ENCODE measurements at regions not wholly inside any gene's neighbourhood (a gene's known extent, or its start where the extent isn't known, plus 50 kb on each side); places are given as distances from the start of the nearest gene placed in this dataset.
A peak's percentile ranks its signal among the peaks of the same experiment; 100 is the strongest.

- no peak for DNase-seq (ENCODE audit: low read depth, low spot score)
These were observed 461.7 kb upstream of the SOX11 start for GRCh38 chr2:5230444-5230843.

DNA sequence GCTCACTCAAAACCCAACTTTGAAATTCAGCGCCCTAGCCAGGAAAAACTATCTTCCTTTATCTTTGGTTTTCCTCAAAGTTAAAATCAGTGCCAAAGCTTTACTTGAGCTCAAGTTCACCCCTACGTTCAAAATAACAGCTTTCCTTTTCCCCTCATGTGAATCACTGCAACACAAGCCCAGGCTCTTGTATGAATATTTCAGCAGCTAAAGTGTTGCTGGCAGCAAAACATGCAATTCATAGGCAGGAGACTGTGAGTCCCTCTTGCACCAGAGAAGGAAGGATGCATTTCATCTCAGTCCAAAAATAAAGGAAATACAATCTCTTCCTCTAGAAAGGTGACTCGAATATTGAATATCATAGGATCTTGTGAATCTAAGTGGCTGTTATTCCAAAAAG, 461.3 kb upstream of the SOX11 start:
- no peak for DNase-seq (ENCODE audit: low read depth, low spot score)

GRCh38 chr2:5231287-5231686, 460.9 kb upstream of the SOX11 start:
- no peak for DNase-seq (ENCODE audit: low read depth, low spot score)

DNA sequence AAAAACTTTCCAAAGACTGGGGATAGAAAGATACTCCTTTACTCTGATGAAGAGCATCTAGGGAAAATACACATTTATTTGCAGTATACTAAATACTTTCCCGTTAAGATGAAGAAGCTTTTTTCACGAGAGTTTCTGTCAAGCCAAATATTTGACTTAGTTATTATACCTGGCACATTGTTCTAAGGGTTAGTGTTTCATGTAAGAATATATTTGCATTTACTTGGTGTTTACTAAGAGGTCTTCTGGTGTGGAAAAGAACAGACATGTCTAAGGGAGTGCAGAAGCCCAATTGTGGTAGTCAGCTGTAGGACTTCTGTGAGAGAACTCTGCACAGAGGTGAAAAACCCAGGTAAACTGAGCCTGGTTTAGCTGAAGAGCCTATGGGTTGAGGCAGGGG, 457.6 kb upstream of the SOX11 start:
- DNase-seq (ENCODE audit: low read depth, low spot score) = no peak

DNA sequence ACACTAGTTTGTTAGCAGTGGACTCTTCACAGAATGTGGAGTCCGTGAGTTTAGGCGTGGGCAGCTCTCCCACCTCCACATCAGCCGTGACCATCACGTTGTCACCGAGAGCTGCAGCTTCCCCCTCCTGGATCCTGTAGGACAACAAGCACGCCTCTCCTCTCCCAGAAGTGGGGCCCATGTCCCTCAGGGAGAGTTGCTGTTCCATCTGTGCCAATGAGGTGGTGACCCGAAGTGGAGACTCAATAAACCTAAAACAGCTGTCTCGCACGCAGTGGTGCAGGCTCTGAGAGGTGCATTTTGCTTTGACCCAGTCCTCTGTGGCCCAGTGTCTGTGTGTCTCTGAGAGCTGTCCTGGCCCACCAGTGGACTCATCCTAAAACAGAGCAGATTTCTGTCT, 456.5 kb upstream of the SOX11 start:
- no peak for DNase-seq (ENCODE audit: low read depth, low spot score)

GRCh38 chr2:5236249-5236648, 455.9 kb upstream of the SOX11 start:
- DNase-seq (ENCODE audit: low read depth, low spot score) = no peak

DNA sequence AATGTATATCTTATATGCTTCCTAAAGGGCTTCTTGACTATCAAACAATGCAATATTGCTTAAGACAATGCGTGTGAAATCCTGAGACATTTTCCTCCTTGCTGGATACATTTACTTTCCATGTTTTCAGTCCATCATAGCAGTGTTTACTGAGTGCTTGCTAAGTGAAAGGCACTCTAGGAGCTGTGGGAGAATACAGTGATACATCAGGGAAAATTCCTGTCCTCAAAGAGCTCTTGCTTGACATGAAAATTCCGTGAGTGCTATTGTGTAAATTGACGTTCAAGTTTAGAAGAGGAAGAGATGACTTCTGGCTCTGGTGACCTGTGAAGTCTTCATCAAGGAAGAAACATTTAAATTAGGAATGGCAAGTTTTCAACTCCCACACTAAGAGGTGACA, 449.4 kb upstream of the SOX11 start:
- DNase-seq (ENCODE audit: low read depth, low spot score) = no peak

DNA sequence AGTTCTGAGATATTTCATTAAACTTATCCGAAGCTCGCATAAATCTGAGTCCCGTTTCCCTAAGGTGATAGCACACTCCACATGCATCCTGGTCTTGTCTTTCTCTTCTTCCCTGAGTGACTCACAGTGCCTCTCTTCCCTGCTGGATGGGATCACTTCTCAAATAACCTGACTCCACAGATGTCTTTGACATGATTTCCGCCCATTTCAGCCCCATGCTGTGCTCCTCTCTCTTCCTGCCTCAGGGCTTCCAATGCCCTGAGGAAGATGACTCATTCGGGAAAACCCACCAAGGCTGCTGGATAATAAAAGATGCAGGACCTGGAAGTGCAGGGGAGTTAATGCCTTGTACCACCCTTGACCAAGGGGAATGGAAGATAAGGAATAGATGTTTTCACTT, 441.7 kb upstream of the SOX11 start:
- DNase-seq (ENCODE audit: low read depth, low spot score) = peak; percentile 75

- DNase-seq (ENCODE audit: low read depth, low spot score) = no peak
These were observed 438.9 kb upstream of the SOX11 start for GRCh38 chr2:5253263-5253662.

- no peak for DNase-seq (ENCODE audit: low read depth, low spot score)
These were observed 437.3 kb upstream of the SOX11 start for GRCh38 chr2:5254791-5255332.

- DNase-seq (ENCODE audit: low read depth, low spot score) = no peak
These were observed 428.9 kb upstream of the SOX11 start for GRCh38 chr2:5263291-5263690.

GRCh38 chr2:5264361-5264760, 427.8 kb upstream of the SOX11 start:
- DNase-seq (ENCODE audit: low read depth, low spot score) = no peak

- DNase-seq (ENCODE audit: low read depth, low spot score) = no peak
These were observed 407.1 kb upstream of the SOX11 start for GRCh38 chr2:5285061-5285460.

- DNase-seq (ENCODE audit: low read depth, low spot score) = no peak
These were observed 406.1 kb upstream of the SOX11 start for GRCh38 chr2:5285872-5286769.

DNA sequence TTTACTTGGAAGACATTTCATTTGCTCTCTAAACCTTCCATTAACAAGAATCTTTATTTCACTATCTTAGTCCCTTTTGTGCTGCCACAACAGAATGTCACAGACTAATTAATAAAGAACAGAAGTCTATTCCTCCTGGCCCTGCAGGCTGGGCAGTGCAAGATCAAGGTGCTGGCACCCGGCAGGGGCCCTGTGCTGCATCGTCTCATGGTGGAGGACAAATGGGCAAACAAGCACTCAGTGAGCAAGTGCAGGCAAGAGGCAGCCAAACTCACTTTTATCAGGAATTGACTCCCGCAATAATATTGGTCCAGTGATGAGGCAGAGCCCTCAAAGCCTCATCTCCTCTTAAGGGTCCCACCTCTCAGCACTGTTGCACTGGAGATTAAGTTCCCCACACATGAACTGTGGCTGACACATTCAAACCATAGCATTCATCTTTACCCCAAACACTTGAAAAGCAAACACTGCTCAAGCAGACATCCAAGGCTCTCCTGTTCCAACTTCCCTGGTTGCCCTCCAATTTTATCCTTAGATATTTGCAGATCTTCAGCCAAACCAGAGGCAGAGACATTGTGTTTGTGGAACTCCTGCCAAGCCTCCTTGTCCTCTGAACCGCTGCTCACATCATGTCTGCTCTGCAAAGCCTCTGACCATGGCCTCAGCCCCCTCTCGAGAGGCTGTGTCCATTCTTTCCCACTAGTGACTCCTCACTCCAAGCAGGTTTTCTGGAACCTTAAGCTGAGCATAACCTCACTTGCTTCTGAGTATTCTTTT, 404.4 kb upstream of the SOX11 start:
- no peak for DNase-seq (ENCODE audit: low read depth, low spot score)

GRCh38 chr2:5290900-5291546, 401.2 kb upstream of the SOX11 start:
- DNase-seq (ENCODE audit: low read depth, low spot score) = no peak

GRCh38 chr2:5304640-5305039, 387.5 kb upstream of the SOX11 start:
- DNase-seq (ENCODE audit: low read depth, low spot score) = no peak

GRCh38 chr2:5315041-5315440, 377.1 kb upstream of the SOX11 start:
- DNase-seq (ENCODE audit: low read depth, low spot score) = no peak

DNA sequence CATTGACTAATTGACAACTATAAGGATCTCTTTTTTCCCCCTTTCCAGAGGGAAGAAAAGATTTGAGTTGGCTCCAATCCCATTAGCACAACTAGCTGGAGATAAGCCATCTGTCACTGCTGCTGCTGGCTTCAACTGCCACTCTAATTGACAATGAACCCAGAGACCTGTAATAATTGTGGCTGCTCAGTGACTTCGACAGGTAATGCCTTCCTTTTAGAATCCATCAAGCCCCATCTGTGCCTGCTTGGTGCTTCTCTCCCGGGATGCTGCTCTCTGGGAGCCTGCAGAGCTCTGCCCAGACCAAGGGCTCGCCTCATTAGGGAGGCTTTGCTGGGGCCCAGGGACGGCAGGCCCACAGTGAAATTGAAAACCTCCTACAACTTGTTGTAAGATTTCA, 376.7 kb upstream of the SOX11 start:
- no peak for DNase-seq (ENCODE audit: low read depth, low spot score)

- DNase-seq (ENCODE audit: low read depth, low spot score) = no peak
These were observed 376.1 kb upstream of the SOX11 start for GRCh38 chr2:5316001-5316490.

GRCh38 chr2:5319493-5319892, 372.7 kb upstream of the SOX11 start:
- DNase-seq (ENCODE audit: low read depth, low spot score) = no peak

GRCh38 chr2:5322396-5322795, 369.8 kb upstream of the SOX11 start:
- no peak for DNase-seq (ENCODE audit: low read depth, low spot score)

Data from brain pericyte (primary cell).